ENCODE measurements at regions not wholly inside any gene's neighbourhood (a gene's known extent, or its start where the extent isn't known, plus 50 kb on each side); places are given as distances from the start of the nearest gene placed in this dataset.

GRCh38 chr1:184222652-184223052 is 164.2 kb upstream of the C1orf21 start:
- Histone ChIP-seq H2AFZ (replicated peaks; ENCODE audit: low read length, poor library complexity) (no peak overlapping the region), H3K36me3 (ENCODE audit: control insufficient read depth, insufficient read depth, low read length) (no peaks in the 10 kb centered on the region), H2AK9ac (replicated peaks; ENCODE audit: low read depth, low read length, poor library complexity) (no peak overlapping the region), H3K9me3 (ENCODE audit: control insufficient read depth, insufficient read depth, low read length) (no peaks in the 10 kb centered on the region), H2BK120ac (ENCODE audit: low read depth, low read length) (no peak overlapping the region), H3K4me3 (ENCODE audit: insufficient read depth, low read depth, low read length) (no peak overlapping the region; the same call in 1 of the 2 replicates), H4K91ac (ENCODE audit: insufficient read depth, low read depth, low read length) (no peak overlapping the region), H4K5ac (ENCODE audit: low read depth, low read length) (no peak overlapping the region), H4K8ac (ENCODE audit: low read depth in 2 of 2, low read length in 2 of 2) (0 out of 4 replicates have a peak overlapping the region, but pooled peaks of 1 of the 2 experiments have one; percentile 39), H3K18ac (ENCODE audit: low read depth, low read length) (no peak overlapping the region), H3K14ac (replicated peaks; ENCODE audit: low read depth, low read length) (peak overlapping the region; percentile 51; the same call in 1 of the 2 replicates), H3K23ac (ENCODE audit: low read depth, low read length) (no peak overlapping the region), H3K9ac (ENCODE audit: low read depth, low read length) (no peak overlapping the region), H3K4ac (ENCODE audit: low read depth, low read length) (no peak overlapping the region), H3K4me2 (ENCODE audit: low read depth, low read length) (peak overlapping the region; percentile 32; the same call in 1 of the 2 replicates), H2BK5ac (ENCODE audit: low read depth, low read length, poor library complexity, severe bottlenecking) (no peak overlapping the region), H3K56ac (ENCODE audit: extremely low read depth, insufficient read depth, low read length) (no peak overlapping the region), H3K9me1 (ENCODE audit: insufficient read depth, low read length) (peaks cover 4% of the 10 kb centered on the region; the same call in 1 of the 2 replicates), H3K27ac (ENCODE audit: insufficient read depth, low read length) (no peak overlapping the region), H2BK15ac (ENCODE audit: low read depth, low read length) (no peak overlapping the region), H4K20me1 (ENCODE audit: insufficient read depth, low read length) (no peaks in the 10 kb centered on the region), H2BK20ac (ENCODE audit: low read depth, low read length) (no peak overlapping the region), H3K79me1 (ENCODE audit: low read depth in 1 of 2, low read length in 2 of 2) (no peaks in the 10 kb centered on the region), H3K4me1 (ENCODE audit: control insufficient read depth, insufficient read depth, low read length) (no peaks in the 10 kb centered on the region), H2AK5ac (ENCODE audit: low read depth, low read length) (peak overlapping the region; percentile 48; the same call in 1 of the 2 replicates), H3K27me3 (ENCODE audit: control insufficient read depth, insufficient read depth, low read length) (peaks cover 11% of the 10 kb centered on the region)
- POLR2A ChIA-PET (ENCODE audit: unreplicated experiment): no interaction called here
- ATAC-seq (ENCODE audit: low read depth) (peak; percentile 88), DNase-seq (peak; percentile 55)
- 19% methylated on average over 5 of the region's 9 CpGs; no CpG with 5 or more reads in 1 of the 2 experiments for WGBS, 2 experiments (ENCODE audit: extremely low coverage in 2 of 2, insufficient read length in 1 of 2)
- in situ Hi-C loops (cut with MboI; ENCODE audit: low sequenced_read_pairs): loop anchor here (5.0 to 10.0 kb wide), 2 partner anchors 140 to 442 kb away; no protein-coding TSS in a partner anchor
- dilution Hi-C loops (cut with HindIII; ENCODE audit: low sequenced_read_pairs, unreplicated experiment): no loop called here
- BruUV-seq (replicated peaks): no TSS peak
- TF ChIP-seq RAD21 (IDR thresholded peaks at IDR 0.05; ENCODE audit: low read length) (peak; percentile 87), CTCF (conservative IDR thresholded peaks at IDR 0.05; ENCODE audit: low read depth, low read length) (peak; percentile 89), RFX5 (IDR thresholded peaks at IDR 0.05; ENCODE audit: low read depth, low read length) (no peak), CHD1 (IDR thresholded peaks at IDR 0.05; ENCODE audit: low read depth, low read length) (no peak), SMC3 (IDR thresholded peaks at IDR 0.05; ENCODE audit: low read depth, low read length) (peak; percentile 97)
- CTCF ChIA-PET: interaction anchor here (0.6 to 1.7 kb wide), 8 partner anchors 20 to 567 kb away, joined by 3 to 6 read pairs (median 3); no protein-coding TSS in a partner anchor
- intact Hi-C loops (cut with micrococcal nuclease): loop anchor here (1.0 to 10.0 kb wide), 6 partner anchors 147 to 568 kb away; partner anchors contain the start of genes APOBEC4 and C1orf21
